ENCODE measurements at regions not wholly inside any gene's neighbourhood (a gene's known extent, or its start where the extent isn't known, plus 50 kb on each side); places are given as distances from the start of the nearest gene placed in this dataset.
"Not testable (repeated sequence)": the region's sequence is repeated elsewhere in the genome, so short reads cannot be mapped to it uniquely, and the experiment has no call there.

DNA sequence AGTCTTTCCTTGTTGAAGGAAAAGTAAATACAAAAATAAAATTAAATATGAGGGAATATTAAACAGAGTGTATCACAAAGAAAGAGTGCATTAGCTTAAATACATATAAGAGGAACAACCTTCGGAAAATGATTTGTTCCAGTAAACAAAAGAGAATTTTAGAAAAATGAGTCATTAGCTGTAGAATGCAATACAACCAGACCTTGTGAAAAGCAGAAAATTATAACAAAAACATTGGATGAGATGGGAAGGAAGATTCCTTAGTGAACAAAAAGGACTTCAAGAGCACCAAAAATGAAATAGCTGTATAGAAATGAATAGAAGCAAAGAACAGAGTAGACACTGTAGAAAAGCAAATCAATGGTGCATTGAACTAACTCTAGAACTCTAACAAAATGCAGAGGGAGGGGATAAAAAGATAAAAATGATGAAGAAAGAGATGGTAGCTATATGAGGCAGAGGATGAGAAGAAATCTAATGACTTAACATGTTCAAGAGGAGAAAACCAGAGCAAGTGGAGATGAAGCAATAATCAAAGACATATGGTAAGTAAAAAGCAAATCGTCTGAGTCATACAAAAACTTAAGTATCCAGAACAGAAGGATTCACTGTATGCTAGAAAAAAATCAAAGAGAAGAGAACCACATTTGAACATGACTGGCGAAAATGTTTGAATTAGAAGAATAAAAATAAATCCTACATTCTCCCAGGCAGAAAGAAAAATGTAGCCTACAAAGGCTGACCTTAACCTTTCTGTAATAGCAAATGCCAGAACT is 190.5 kb downstream of the TMEM26 start:
- DNase-seq = no peak

- no peak for DNase-seq
Observed at GRCh38 chr10:61257956-61258496, 195.2 kb downstream of the TMEM26 start.

DNA sequence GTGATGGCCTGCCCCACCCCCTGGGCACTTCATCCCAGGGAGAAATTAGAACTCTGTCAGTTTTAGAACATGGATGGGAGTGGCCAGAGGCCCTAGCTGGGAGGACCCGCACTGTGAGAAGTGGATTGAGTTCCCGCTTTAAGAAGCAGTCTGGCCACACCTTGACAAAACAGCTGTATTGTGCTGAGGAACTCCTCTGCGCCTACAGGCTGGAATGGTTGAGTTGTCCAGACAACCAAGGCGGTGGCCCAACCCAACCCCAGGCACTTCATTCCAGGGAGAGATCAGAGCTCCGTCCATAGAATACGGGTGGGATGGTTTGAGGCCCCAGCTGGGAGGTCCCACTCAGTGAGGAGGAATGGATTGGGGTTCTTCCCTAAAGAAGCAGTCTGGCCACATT is 196.0 kb downstream of the TMEM26 start:
- no peak for DNase-seq

GRCh38 chr10:61252326-61252725 is 200.9 kb downstream of the TMEM26 start:
- DNase-seq = not testable (repeated sequence)

DNA sequence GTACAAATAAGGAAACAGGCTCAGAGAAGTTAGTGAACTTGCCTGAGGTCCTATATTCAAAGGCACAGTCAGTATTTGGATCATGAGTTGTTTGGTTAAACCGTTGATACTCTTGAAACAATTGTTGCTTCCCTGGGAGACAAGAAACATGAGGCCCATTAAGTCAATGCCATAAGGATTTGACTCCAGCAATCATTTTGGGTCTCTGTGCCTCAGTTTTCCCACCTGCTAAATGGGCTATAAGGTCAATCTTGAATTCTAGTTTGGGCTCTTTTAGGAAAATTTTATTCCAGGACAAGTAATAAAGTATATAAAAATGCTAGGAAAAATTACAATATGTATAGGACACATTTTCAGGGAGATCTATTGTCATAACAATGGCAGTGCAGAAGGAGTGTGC is 202.1 kb downstream of the TMEM26 start:
- no peak for DNase-seq

GRCh38 chr10:61250131-61250530 is 203.1 kb downstream of the TMEM26 start:
- DNase-seq = no peak

DNA sequence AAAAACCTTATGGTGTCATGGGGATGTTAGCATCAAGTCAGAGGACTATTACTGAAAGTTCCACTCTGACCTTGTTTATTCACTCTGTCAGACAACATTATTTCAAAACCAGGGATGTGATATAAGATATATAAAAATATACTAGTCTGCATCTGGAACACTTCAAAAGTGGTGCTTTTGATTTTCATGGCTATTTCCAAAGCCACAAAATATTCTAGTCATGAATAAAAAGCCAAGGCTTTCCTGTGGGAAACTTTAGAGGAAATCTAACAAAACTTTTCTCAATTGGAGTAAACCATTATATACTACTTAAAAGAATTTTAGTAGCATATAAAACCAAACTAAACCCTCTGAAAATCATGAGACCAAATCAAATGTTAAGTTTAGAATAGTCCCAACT is 205.2 kb downstream of the TMEM26 start:
- DNase-seq = no peak

DNA sequence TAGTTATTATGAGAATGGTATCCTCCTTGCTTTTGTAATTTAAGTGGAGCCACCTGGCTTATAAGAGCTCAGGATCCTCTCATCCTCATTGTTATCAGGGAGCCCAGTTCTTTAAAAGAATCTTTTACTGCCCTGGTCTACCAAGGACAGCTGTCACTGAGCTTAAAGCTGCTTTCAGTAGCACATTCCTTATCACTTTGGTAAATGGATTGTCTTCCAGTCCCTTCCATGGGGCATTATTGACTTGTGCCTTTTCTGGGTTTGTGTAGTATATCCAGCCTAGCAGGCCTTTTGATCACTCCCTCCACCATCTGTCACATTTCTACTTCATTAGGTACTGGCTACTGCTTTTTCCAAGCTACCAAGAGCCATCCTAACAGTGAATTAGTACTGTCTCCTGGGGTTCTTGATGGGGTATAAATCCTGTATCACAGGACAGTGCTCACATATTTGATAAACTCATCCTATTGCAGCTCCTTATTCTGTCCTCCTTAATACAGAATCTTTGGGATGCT is 208.9 kb downstream of the TMEM26 start:
- DNase-seq = no peak

- no peak for DNase-seq
Observed at GRCh38 chr10:61232780-61233179, 220.4 kb downstream of the TMEM26 start.

- DNase-seq = no peak
Observed at GRCh38 chr10:61225939-61226338, 227.2 kb downstream of the TMEM26 start.

GRCh38 chr10:61223576-61223975 is 229.6 kb downstream of the TMEM26 start:
- no peak for DNase-seq

- no peak for DNase-seq
Observed at GRCh38 chr10:61219696-61220095, 233.5 kb downstream of the TMEM26 start.

- DNase-seq = no peak
Observed at GRCh38 chr10:61217851-61218565, 235.2 kb downstream of the TMEM26 start.

DNA sequence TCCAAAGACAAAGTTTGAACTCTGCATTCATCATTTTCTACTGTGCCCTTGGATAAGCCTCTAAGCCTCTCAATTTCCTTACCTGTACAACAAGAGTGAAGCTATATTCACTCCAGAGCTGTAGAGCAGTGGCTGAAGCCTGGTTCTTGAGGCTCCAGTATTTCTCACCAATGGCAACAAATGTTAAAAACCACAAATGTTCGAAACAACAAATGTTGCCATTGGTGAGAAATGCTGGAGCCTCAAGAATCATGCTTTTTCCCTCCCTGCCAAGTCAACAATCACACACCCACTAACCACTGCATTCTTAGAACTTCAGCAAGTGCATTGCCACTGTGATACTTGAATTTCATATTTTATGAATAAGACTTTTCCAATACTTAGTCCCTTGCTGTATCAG is 237.9 kb downstream of the TMEM26 start:
- no peak for DNase-seq

GRCh38 chr10:61211468-61211867 is 241.7 kb downstream of the TMEM26 start:
- no peak for DNase-seq

GRCh38 chr10:61197057-61197456 is 253.1 kb upstream of the RHOBTB1 start:
- DNase-seq = no peak

- DNase-seq = no peak
Observed at GRCh38 chr10:61195211-61195610, 251.2 kb upstream of the RHOBTB1 start.

DNA sequence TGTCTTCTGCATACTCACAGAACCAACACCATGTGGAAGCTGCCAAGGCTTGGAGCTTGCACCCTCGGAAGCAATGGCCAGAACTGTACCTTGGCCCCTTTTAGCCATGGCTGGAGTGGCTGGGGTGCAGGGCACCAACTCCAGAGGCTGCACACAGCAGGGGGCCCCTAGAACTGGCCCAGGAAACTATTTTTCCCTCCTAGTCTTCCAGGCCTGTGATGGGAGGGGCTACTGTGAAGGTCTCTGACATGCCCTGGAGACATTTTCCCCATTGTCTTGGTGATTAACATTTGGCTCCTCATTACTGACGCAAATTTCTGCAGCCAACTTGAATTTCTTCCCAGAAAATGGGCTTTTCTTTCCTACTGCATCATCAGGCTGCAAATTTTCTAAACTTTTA is 248.6 kb upstream of the RHOBTB1 start:
- not testable (repeated sequence) for DNase-seq

DNA sequence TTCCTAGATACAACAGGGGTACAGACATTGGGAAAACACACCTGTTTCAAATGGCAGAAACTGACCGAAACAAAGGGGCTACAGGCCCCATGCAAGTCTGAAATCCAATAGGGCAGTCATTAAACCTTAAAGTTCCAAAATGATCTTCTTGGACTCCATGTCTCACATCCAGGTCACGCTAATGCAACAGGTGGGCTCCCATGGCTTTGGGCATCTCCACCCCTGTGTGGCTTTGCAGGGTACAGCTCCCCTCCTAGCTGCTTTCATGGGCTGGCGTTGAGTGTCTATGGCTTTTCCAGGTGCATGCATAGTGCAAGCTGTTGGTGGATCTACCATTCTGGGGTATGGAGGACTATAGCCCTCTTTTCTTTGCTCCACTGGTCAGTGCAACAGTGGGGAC is 248.1 kb upstream of the RHOBTB1 start:
- no peak for DNase-seq

- no peak for DNase-seq
Observed at GRCh38 chr10:61189912-61190311, 245.9 kb upstream of the RHOBTB1 start.

DNA sequence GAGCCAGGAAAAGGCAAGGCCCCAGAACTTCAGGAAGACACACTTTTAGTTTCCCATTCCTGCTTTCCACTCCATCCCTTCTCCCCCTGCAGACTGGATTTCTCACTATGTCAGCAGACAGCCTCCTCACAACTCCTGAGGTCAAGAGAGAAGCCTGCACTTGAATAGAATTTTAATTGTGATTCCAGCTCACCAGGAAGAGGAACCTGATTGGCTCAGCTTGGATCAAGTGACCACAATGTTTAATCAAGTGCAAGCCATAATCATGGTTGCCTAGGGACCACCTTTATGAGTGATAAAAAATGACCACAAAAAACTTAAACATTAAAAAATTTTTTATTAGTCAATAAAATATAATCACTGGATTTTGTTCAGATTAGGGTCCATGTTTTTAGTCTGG is 244.7 kb upstream of the RHOBTB1 start:
- DNase-seq = no peak

DNA sequence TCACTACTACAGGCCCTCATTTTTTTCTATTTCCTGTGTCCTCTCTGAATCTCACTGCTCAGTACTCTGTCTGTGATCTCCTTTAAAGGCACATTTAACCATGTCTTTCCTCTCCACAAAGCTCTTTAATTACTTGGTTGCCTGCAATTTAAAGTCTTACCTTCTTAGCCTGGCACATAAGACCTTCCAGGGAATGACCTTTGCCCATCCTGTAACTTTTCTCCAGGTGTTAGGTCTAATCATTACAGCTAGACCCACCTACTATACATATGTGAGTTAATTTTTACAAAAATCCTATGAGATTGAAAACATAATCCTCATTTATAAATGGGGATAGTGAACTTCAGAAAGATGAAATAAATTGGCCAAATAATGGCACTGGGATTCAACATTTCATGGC is 244.1 kb upstream of the RHOBTB1 start:
- DNase-seq = no peak

GRCh38 chr10:61187601-61188000 is 243.6 kb upstream of the RHOBTB1 start:
- no peak for DNase-seq

DNA sequence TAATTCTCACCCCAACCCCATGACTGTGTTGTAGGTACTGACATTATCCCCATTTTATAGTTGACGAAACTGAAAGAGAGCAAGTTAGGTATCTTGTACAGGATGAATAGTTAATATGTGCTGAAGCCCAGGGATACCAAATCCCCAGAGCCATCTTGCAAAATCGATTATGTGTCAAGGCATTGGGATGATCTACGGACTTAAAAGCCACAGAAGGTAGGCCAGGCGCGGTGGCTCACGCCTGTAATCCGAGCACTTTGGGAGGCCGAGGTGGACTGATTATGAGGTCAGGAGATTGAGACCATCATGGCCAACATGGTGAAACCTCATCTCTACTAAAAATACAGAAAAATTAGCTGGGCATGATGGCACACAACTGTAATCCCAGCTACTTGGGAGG is 242.4 kb upstream of the RHOBTB1 start:
- no peak for DNase-seq

Data from CD4-positive, alpha-beta T cell treated with Interleukin-4 for 4 hours (primary cell).